Neuronal stem cell (in vitro differentiated cells): ENCODE measurements at regions not wholly inside any gene's neighbourhood (a gene's known extent, or its start where the extent isn't known, plus 50 kb on each side); places are given as distances from the start of the nearest gene placed in this dataset.

Experiments used
- DNase-seq: peaks from one replicate; pipeline ENCODE4 v3.0.0-alpha.2; 2013; ENCODE audit warnings: low spot score
- H2AFZ ChIP-seq: one replicate; pipeline ENCODE4 v1.6.1; 2013; ENCODE audit warnings: mild to moderate bottlenecking, low read length, inconsistent platforms
- H2AK5ac ChIP-seq: 2 replicates; pipeline ENCODE4 v1.6.1; 2013; ENCODE audit warnings: low read depth, mild to moderate bottlenecking, inconsistent platforms, low read length, moderate library complexity, mixed read lengths
- H2BK120ac ChIP-seq: 2 replicates; pipeline ENCODE4 v1.6.1; 2013; ENCODE audit warnings: low read depth, mild to moderate bottlenecking, inconsistent platforms, low read length, moderate library complexity, mixed read lengths
- H2BK12ac ChIP-seq: one replicate; pipeline ENCODE4 v1.6.1; 2013; ENCODE audit warnings: low read length, inconsistent platforms
- H2BK15ac ChIP-seq: 2 replicates; pipeline ENCODE4 v1.6.1; 2013; ENCODE audit warnings: mild to moderate bottlenecking, low read length, inconsistent platforms, mixed read lengths
- H2BK5ac ChIP-seq: one replicate; pipeline ENCODE4 v1.6.1; 2013; ENCODE audit warnings: inconsistent platforms, mild to moderate bottlenecking, low read length, moderate library complexity
- H3K14ac ChIP-seq: one replicate; pipeline ENCODE4 v1.6.1; 2013; ENCODE audit warnings: low read length, inconsistent platforms
- H3K18ac ChIP-seq: 2 replicates; pipeline ENCODE4 v1.6.1; 2013; ENCODE audit warnings: low read length, inconsistent platforms
- H3K23ac ChIP-seq: 2 replicates; pipeline ENCODE4 v1.6.1; 2013; ENCODE audit warnings: low read depth, mild to moderate bottlenecking, mixed read lengths, low read length, inconsistent platforms; ENCODE audit not compliant: poor library complexity
- H3K27ac ChIP-seq: replicated peaks from 3 replicates; pipeline ENCODE4 v1.5.1; 2013; ENCODE audit warnings: low read length, inconsistent platforms
- H3K27me3 ChIP-seq, 3 experiments: 2 replicates each; pipeline ENCODE4 v1.6.1; 2013; ENCODE audit warnings: low read length in 3 of 3, mild to moderate bottlenecking in 2 of 3, inconsistent platforms in 1 of 3, low read depth in 1 of 3, mixed read lengths in 1 of 3, moderate library complexity in 1 of 3; ENCODE audit not compliant: control insufficient read depth in 3 of 3, insufficient read depth in 3 of 3
- H3K36me3 ChIP-seq, 2 donors: replicated peaks in 1 of 2; 2 replicates each; pipeline ENCODE4 v1.6.1; 2013; ENCODE audit warnings: low read length in 2 of 2; ENCODE audit not compliant: control insufficient read depth in 2 of 2, insufficient read depth in 2 of 2
- H3K4ac ChIP-seq: 2 replicates; pipeline ENCODE4 v1.6.1; 2013; ENCODE audit warnings: inconsistent platforms, mild to moderate bottlenecking, low read length, moderate library complexity
- H3K4me1 ChIP-seq, 2 donors: 1 replicate in 1 of 2; 2 replicates in 1 of 2; pipeline ENCODE4 v1.6.1; 2013; ENCODE audit warnings: low read length in 2 of 2, low read depth in 1 of 2; ENCODE audit not compliant: control insufficient read depth in 2 of 2, insufficient read depth in 1 of 2
- H3K4me2 ChIP-seq: one replicate; pipeline ENCODE4 v1.6.1; 2013; ENCODE audit warnings: mild to moderate bottlenecking, low read length, inconsistent platforms; ENCODE audit not compliant: insufficient read depth, poor library complexity, severe bottlenecking
- H3K4me3 ChIP-seq, 2 donors: 2 replicates each; pipeline ENCODE4 v1.5.1; 2013; ENCODE audit warnings: low read length in 2 of 2, mild to moderate bottlenecking in 2 of 2, inconsistent platforms in 1 of 2, moderate library complexity in 1 of 2
- H3K79me1 ChIP-seq: one replicate; pipeline ENCODE4 v1.6.1; 2013; ENCODE audit warnings: low read depth, mild to moderate bottlenecking, inconsistent platforms, low read length, moderate library complexity
- H3K9ac ChIP-seq: one replicate; pipeline ENCODE4 v1.6.1; 2013; ENCODE audit warnings: mild to moderate bottlenecking, low read depth, low read length, inconsistent platforms; ENCODE audit not compliant: poor library complexity
- H3K9me3 ChIP-seq, 2 donors: replicated peaks in 1 of 2; 2 replicates each; pipeline versions ENCODE3 to v1.6.1; 2013; ENCODE audit warnings: low read length in 2 of 2, mild to moderate bottlenecking in 2 of 2, inconsistent platforms in 1 of 2, low read depth in 1 of 2, mixed read lengths in 1 of 2, moderate library complexity in 1 of 2; ENCODE audit not compliant: control insufficient read depth in 2 of 2, insufficient read depth in 1 of 2
- H4K8ac ChIP-seq: one replicate; pipeline ENCODE4 v1.6.1; 2013; ENCODE audit warnings: low read depth, mild to moderate bottlenecking, inconsistent platforms, low read length, moderate library complexity
- H4K91ac ChIP-seq: one replicate; pipeline ENCODE4 v1.6.1; 2013; ENCODE audit warnings: low read length, low read depth, mild to moderate bottlenecking, inconsistent platforms; ENCODE audit not compliant: poor library complexity
- whole genome bisulfite sequencing, 2 donors: extraction: QIAGEN DNeasy Blood & Tissue Kit; methylation state at CpG; one replicate each; pipeline ENCODE4 v1.1.7; 2013; ENCODE audit warnings: missing lambda C conversion rate in 2 of 2, mixed read lengths in 1 of 2; ENCODE audit not compliant: insufficient read length in 2 of 2, insufficient replicate concordance in 1 of 2; ENCODE audit errors: extremely low coverage in 2 of 2; 5-methylcytosine and 5-hydroxymethylcytosine counted together

DNA sequence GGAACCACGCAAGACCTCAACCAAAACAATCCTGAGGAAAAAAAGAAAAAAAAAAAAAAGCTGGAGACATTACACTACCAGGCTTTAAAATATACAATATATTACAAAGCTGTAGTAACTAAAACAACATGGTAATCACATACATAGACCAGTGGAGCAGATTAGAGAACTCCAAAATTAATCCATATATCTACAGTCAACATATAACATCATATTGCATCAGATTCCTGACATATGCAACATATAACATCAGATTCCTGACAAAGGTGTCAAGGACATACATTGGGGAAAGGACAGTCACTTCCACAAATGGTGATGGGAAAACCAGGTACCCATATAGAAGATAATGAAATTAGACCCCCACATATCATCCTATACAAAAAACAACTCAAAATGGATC is 145.8 kb downstream of the BTG1 start:
- Histone ChIP-seq H4K91ac (no peak overlapping the region), H3K14ac (no peak overlapping the region), H3K27me3 (no peaks in the 10 kb centered on the region), H3K4me3 (no peak overlapping the region), H2BK5ac (no peak overlapping the region), H2BK15ac (no peak overlapping the region), H2BK12ac (no peak overlapping the region), H3K4me2 (no peak overlapping the region), H3K79me1 (no peaks in the 10 kb centered on the region), H3K9ac (no peak overlapping the region), H2AFZ (no peak overlapping the region), H3K18ac (no peak overlapping the region), H3K23ac (no peak overlapping the region), H2BK120ac (no peak overlapping the region), H3K9me3 (peaks cover 0 to 14% of the 10 kb centered on the region in 2 donors), H3K27ac (no peak overlapping the region), H3K4me1 (peaks cover 0 to 2% of the 10 kb centered on the region in 2 donors), H3K36me3 (no peaks in the 10 kb centered on the region), H3K4ac (no peak overlapping the region), H2AK5ac (no peak overlapping the region), H4K8ac (no peak overlapping the region)
- WGBS, 2 donors = no CpG with 5 or more reads among the region's 1 CpG
- no peak for DNase-seq

DNA sequence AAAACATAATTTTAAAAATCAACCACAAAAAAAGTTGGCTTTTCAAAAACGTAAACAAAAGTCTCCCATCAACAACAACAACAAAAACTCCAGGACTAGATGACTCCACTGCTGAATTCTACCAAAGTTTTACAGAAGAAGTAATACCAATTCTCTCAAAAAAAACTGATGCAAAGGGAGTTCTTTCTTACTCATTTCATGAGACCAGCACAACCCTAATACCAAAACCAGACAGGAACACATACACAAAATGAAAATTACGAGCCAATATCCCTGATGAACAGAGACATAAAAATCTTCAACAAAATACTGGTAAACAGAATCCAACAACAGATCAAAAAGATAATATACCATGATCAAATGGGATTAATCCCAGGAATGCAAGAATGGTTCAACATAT is 147.3 kb downstream of the BTG1 start:
- Histone ChIP-seq H2BK5ac (no peak overlapping the region), H3K14ac (no peak overlapping the region), H3K9ac (no peak overlapping the region), H3K4me3 (no peak overlapping the region), H3K79me1 (no peaks in the 10 kb centered on the region), H3K18ac (no peak overlapping the region), H3K27ac (no peak overlapping the region), H3K23ac (no peak overlapping the region), H3K4me2 (no peak overlapping the region), H2BK15ac (no peak overlapping the region), H4K8ac (no peak overlapping the region), H3K4me1 (peaks cover 2 to 12% of the 10 kb centered on the region in 2 donors), H4K91ac (no peak overlapping the region), H3K36me3 (no peaks in the 10 kb centered on the region), H3K27me3 (no peaks in the 10 kb centered on the region), H2BK12ac (no peak overlapping the region), H2AFZ (no peak overlapping the region), H3K4ac (no peak overlapping the region), H2AK5ac (no peak overlapping the region), H3K9me3 (peaks cover 0 to 14% of the 10 kb centered on the region in 2 donors), H2BK120ac (no peak overlapping the region)
- no peak for DNase-seq
- no CpG with 5 or more reads among the region's 2 CpGs for WGBS, 2 donors

- no peak overlapping the region for H2BK12ac ChIP-seq
- H3K27ac ChIP-seq = no peak overlapping the region
- no peak overlapping the region for H3K23ac ChIP-seq
- no peak overlapping the region for H2BK5ac ChIP-seq
- H3K9me3 ChIP-seq = peaks cover 0 to 11% of the 10 kb centered on the region in 2 donors
- no peak overlapping the region for H2BK15ac ChIP-seq
- no peak overlapping the region for H3K4me2 ChIP-seq
- H3K79me1 ChIP-seq = no peaks in the 10 kb centered on the region
- H4K8ac ChIP-seq = no peak overlapping the region
- no peak overlapping the region for H3K9ac ChIP-seq
- peaks cover 2 to 12% of the 10 kb centered on the region in 2 donors for H3K4me1 ChIP-seq
- H2AK5ac ChIP-seq = no peak overlapping the region
- no peak overlapping the region for H4K91ac ChIP-seq
- no CpG with 5 or more reads among the region's 5 CpGs for WGBS, 2 donors
- no peak for DNase-seq
- no peaks in the 10 kb centered on the region for H3K27me3 ChIP-seq
- no peak overlapping the region for H2BK120ac ChIP-seq
- H3K4me3 ChIP-seq = no peak overlapping the region
- no peaks in the 10 kb centered on the region for H3K36me3 ChIP-seq
- H2AFZ ChIP-seq = peak overlapping the region; percentile 5
- no peak overlapping the region for H3K18ac ChIP-seq
- H3K14ac ChIP-seq = no peak overlapping the region
- H3K4ac ChIP-seq = no peak overlapping the region
These were observed 151.3 kb downstream of the BTG1 start for GRCh38 chr12:91994208-91994797.

DNA sequence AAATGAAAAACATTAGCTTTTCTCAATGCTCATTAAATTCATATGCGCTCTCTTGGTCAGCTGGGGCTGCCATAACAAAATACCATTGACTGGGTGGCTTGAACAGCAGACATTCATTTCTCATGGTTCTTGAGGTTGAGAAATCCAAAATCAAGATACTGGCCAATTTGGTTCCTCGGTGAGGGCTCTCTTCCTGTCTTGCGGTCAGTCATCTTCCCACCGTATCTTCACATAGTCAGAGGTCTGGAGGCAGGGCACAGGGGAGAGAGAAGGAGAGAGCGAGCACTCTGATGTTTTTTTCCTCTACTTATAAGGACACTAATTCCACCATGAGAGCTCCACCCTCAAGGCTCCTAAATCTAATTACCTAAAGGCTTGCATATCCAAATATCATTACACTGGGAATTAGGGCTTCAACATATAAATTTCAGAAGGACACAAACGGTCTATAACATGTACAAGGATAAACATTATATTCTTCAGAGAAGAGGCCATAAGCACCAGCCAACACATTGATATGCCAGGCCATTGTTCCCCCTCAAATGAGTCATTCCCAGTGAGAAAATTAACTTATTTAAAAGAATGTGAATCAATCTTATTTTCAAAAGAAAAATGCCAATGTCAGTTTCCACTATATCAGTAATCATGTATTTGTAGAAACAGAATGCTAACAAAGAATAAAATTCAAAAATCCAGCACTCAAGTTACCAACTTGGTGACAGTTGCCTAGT is 152.2 kb downstream of the BTG1 start:
- no peak overlapping the region for H2BK5ac ChIP-seq
- H3K14ac ChIP-seq = no peak overlapping the region
- peak overlapping the region; percentile 6 for H2AFZ ChIP-seq
- no peak overlapping the region for H3K4me2 ChIP-seq
- peaks cover 4 to 12% of the 10 kb centered on the region in 2 donors for H3K4me1 ChIP-seq
- H3K4ac ChIP-seq = no peak overlapping the region
- H2AK5ac ChIP-seq = no peak overlapping the region
- no peak overlapping the region for H4K91ac ChIP-seq
- H3K18ac ChIP-seq = no peak overlapping the region
- H3K9ac ChIP-seq = no peak overlapping the region
- H3K27me3 ChIP-seq = no peaks in the 10 kb centered on the region
- H2BK12ac ChIP-seq = no peak overlapping the region
- H3K23ac ChIP-seq = no peak overlapping the region
- no peak overlapping the region for H2BK120ac ChIP-seq
- no peaks in the 10 kb centered on the region for H3K79me1 ChIP-seq
- H4K8ac ChIP-seq = no peak overlapping the region
- WGBS, 2 donors = no CpG with 5 or more reads among the region's 6 CpGs
- H3K9me3 ChIP-seq = peaks cover 0 to 5% of the 10 kb centered on the region in 2 donors
- H3K27ac ChIP-seq = no peak overlapping the region
- H3K36me3 ChIP-seq = no peaks in the 10 kb centered on the region
- no peak overlapping the region for H3K4me3 ChIP-seq
- DNase-seq = no peak
- no peak overlapping the region for H2BK15ac ChIP-seq
